NCI-H1930 (cell line): ENCODE measurements at regions not wholly inside any gene's neighbourhood (a gene's known extent, or its start where the extent isn't known, plus 50 kb on each side); places are given as distances from the start of the nearest gene placed in this dataset.

Experiments
- DNase-seq, 2 experiments: peaks; one replicate each; lab custom pipeline; 2025; lab: John Stamatoyannopoulos, UW

DNA sequence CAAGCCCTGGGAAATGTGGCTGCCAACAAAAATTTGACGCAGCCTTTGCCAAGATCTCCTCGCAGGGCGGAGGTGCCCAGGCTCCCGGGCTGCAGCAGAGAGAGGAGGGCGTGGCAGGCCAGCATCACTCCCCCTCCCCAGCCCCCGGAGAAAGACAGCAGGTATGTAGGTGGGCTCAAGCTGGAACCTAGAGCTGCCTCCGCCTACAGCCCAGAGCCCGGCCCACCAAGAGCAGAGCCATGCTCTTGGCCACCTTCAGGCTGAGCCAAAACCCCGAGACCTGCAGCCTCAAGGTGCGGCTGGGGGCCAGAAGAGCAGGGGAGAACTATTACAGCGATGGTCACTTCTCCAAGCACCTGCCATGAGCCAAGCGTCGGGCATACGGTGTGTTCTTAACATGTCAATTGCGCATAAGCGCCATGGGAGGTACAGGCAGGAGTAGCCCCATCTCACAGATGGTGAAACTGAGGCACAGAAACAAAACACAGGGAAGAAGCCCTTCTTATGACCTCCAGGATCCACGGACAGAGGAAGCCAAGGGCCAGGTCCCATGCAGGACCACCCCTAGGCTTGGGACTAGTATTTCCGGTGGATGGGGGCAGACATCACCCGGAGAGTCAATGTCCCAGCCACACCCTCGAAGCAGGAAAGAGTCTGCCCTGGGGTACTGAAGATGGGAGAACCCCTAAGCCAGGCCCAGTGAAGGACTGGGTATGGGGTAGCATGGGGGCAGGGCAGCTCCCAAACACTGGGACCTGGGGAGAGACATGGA, 109.0 kb downstream of the NCOR2 start:
- no peak for DNase-seq

GRCh38 chr12:124457287-124458219, 109.9 kb downstream of the NCOR2 start:
- no peak for DNase-seq

DNA sequence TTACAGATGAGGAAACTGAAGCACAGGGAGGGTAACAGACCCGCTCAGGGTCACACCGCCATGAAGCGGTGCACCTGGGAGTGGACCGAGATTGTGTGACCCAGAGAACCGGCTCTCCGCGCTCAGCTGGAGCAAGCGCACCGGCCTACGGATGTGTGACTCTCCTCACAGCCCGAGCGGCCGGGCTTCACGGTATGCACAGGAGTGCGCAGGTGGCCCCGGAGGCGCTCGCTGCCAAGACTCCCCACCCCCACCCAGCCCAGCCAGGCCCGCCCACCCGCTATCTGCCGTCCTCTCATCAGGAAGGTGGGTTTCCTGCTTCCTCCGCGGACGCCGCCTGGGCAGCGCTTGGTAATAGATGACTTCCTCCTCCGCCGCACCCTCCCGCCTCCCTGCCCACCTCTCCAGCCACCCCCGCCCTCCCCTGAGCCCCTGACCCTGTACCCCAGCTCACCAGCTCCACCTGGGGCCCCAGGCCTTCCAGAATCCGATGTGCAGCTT, 110.7 kb downstream of the NCOR2 start:
- no peak for DNase-seq

DNA sequence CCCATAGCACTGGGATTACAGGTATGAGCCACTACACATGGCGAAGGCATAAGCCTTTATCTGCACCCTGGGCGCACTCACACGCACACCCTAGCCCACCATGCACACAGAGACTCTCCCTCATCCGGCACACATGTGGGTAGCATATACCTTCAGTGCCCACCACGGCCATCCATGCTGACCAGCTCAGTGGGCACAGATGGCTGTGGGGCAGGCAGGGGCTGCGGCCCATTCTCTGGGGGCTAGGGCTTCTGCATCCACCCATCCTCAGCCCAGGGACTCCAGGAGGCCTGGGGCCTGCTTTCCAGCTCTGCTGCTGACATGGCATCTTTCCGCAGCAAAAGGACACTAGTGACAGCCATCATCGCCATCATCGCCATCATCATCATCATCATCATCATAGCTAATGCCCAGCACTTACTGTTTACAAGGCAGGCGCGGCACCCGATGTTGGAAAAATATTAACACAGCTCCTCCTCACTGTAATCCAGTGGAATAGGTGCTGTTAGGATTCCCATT, 111.2 kb downstream of the NCOR2 start:
- DNase-seq = no peak

- no peak for DNase-seq
These were observed 112.1 kb downstream of the NCOR2 start for GRCh38 chr12:124455336-124455735.

GRCh38 chr12:124454735-124455134, 112.7 kb downstream of the NCOR2 start:
- DNase-seq = no peak

GRCh38 chr12:124454352-124454725, 113.1 kb downstream of the NCOR2 start:
- no peak for DNase-seq

DNA sequence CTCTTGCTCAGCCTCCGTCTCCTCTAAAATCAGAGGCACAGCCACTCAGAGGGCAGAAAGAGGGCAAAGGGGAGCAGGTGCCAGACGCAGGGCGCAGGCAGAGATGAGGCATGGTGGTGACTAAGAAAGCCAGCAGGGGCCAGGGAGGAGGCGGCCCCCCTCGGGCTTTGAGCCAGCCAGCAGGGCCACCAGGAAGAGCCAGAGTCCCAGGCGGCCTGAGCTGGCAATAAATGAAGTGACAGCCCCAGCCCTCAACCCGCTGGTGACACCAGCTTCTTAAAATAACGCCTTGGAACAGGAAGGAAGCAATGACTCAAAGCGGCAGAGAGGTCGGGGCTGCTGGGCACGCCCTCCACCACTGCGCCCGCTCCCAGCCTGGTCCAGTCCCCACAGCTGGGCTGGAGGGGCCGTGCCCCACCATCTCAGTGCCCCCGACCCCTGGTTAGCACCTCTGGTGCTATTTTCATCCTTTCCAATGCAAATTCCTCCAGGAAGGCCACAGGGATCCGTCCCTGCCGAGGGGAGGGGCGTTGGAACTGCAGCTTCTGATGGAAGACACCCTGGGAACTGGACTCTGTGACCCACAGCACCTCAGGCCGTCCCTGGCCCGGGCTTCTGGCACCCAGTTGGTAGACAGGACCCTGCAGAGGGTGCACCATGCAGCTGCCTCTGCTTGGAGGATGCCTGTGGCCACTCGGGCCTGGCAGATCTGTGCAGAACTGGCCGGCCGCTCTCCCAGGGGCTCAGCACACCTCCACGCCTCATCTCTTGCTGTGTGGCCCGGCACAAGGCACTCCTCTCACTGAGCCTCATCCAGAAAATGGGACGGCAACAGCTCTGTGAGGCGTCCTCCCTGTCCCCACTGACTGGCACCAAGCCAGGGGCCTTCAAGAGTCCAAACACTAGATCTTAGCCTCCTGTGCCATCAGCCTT, 113.7 kb downstream of the NCOR2 start:
- DNase-seq = no peak

- no peak for DNase-seq
These were observed 114.7 kb downstream of the NCOR2 start for GRCh38 chr12:124452576-124453331.

DNA sequence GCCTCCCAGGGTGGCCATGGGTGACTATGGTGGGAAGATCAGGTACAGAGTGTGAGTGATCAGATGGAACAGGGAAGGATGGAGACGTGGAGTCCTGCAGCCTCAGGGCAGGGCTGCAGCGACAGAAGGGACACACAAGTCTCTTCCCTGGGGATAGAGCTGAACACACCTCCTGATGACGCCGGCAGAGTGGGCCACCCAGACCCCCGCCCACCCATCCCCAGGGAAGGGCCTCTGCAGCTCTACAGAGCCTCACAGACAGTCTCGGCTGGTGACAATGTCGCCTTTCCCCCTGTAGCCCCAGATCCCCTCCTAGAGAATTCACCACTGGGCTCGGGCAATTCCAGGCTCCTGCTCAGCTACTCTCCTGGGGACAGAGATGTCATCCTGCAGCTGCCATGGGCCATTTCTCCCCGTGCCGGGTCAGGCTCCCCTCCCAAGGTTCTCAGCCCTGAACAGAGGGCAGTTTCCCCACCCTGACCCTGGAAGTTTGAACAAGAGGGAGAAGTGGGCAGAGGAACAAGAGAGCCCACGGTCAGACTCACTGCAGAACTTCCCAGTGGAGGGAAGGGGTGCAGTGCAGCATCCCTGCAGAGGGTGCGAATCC, 115.7 kb downstream of the NCOR2 start:
- no peak for DNase-seq

GRCh38 chr12:124451016-124451415, 116.4 kb downstream of the NCOR2 start:
- no peak for DNase-seq

- DNase-seq = no peak
These were observed 117.0 kb downstream of the NCOR2 start for GRCh38 chr12:124450376-124450750.

GRCh38 chr12:124449623-124450375, 117.6 kb downstream of the NCOR2 start:
- no peak for DNase-seq

GRCh38 chr12:124448955-124449622, 118.3 kb downstream of the NCOR2 start:
- no peak for DNase-seq

- DNase-seq = no peak
These were observed 119.0 kb downstream of the NCOR2 start for GRCh38 chr12:124448241-124448954.

GRCh38 chr12:124446364-124446763, 121.0 kb downstream of the NCOR2 start:
- DNase-seq = no peak

DNA sequence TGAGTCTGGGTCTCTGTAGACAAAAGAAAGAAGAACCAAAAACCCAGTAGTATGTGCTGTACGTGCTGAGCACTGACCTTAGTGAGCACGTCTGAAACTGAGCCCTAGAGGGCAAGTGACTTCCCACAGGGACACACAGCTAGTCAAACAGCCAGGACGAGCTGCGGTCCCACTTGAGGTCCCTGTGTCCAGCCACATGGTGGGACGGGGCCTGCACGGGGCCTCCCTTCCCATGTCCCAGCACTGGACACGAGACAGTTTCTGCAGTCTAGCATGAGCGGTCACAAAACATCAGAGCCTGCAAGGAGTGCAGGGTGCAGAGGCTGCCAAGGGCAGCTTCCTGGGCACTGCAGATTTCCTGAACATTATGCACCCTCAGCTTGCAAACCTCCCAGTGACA, 121.6 kb downstream of the NCOR2 start:
- DNase-seq = no peak

DNA sequence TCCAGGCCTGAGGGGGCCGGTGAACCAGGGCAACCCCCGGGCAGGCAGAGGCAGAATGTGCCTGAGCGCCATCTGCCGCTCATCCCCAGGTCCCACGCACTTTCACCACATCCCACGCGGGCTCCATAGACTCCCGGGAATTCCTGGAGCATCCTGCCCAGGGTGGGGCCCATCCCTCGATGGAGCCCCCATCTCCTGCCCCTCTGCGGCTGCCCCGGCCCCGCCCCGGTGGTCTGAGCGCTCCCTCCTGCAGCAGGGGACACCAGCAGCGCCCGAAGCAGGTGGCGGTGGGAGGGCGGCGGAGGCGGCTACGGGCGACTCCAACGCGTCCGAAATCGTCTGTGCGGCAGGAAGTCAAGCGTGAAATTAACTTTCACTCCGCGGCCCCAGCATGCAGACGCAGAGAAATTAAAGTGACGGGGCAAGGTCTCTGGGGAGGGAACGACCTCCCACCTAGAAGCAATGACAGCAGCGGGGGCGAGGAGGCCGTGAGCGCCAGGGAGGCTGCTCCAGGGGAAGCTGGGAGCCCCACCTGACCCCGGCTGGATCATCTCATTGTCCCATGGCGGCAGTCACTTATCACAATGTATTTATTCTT, 122.2 kb downstream of the NCOR2 start:
- DNase-seq = no peak
